H1 (cell line): ENCODE measurements at regions not wholly inside any gene's neighbourhood (a gene's known extent, or its start where the extent isn't known, plus 50 kb on each side); places are given as distances from the start of the nearest gene placed in this dataset.

ENCODE experiments used
- CTCF ChIP-seq, 3 experiments: IDR thresholded peaks; 1 replicate in 2 of 3; 2 replicates in 1 of 3; pipeline versions ENCODE4 v1.5.1 to v1.6.1; 2011; ENCODE audit warnings: low read length in 3 of 3, mild to moderate bottlenecking in 3 of 3, inconsistent platforms in 2 of 3, low read depth in 1 of 3, moderate library complexity in 1 of 3; ENCODE audit not compliant: insufficient read depth in 1 of 3; ENCODE audit errors: control extremely low read depth in 1 of 3
- EP300 ChIP-seq, 2 experiments: IDR thresholded peaks; 1 replicate in 1 of 2; 2 replicates in 1 of 2; pipeline ENCODE4 v1.6.1; 2011 to 2012; ENCODE audit warnings: low read depth in 2 of 2, low read length in 2 of 2, mild to moderate bottlenecking in 2 of 2, borderline replicate concordance in 1 of 2, inconsistent platforms in 1 of 2, moderate library complexity in 1 of 2

- peak; percentile 86 to 95 (median 93) for TF ChIP-seq CTCF (IDR thresholded peaks at IDR 0.05; ENCODE audit: control extremely low read depth in 1 of 3, insufficient read depth in 1 of 3, low read depth in 1 of 3, low read length in 3 of 3)
- TF ChIP-seq EP300 (IDR thresholded peaks at IDR 0.05; ENCODE audit: borderline replicate concordance in 1 of 2, low read depth in 2 of 2, low read length in 2 of 2): no peak
These were observed 222.1 kb downstream of the RBFOX3 start (continued) for GRCh38 chr17:79388556-79389295.
